GM23338 (cell line): ENCODE measurements at regions not wholly inside any gene's neighbourhood (a gene's known extent, or its start where the extent isn't known, plus 50 kb on each side); places are given as distances from the start of the nearest gene placed in this dataset.

ENCODE experiments used
- CTCF ChIP-seq, 2 experiments: fragments of 200-600 bp in 1 of 2; sonication (generic) in 1 of 2; conservative IDR thresholded peaks; 2 replicates each; pipeline versions ENCODE4 v1.5.1 to v1.6.1; 2016 to 2017; ENCODE audit warnings: antibody characterized with exemption in 2 of 2, low read depth in 2 of 2, mild to moderate bottlenecking in 2 of 2, moderate library complexity in 1 of 2
- EZH2 ChIP-seq: fragments of 200-600 bp; sonication (generic); IDR thresholded peaks from one replicate; pipeline ENCODE4 v1.8.0; 2017; ENCODE audit warnings: antibody characterized with exemption, mild to moderate bottlenecking, low read depth; ENCODE audit not compliant: unreplicated experiment
- EZH2phosphoT487 ChIP-seq: fragments of 200-600 bp; sonication (generic); IDR thresholded peaks from one replicate; pipeline ENCODE4 v1.8.1; 2018; ENCODE audit warnings: antibody characterized with exemption; ENCODE audit not compliant: unreplicated experiment
- JUNB ChIP-seq: IDR thresholded peaks from one replicate; pipeline ENCODE4 v1.6.1; 2016; ENCODE audit warnings: antibody characterized with exemption; ENCODE audit not compliant: unreplicated experiment
- POLR2AphosphoS5 ChIP-seq: IDR thresholded peaks from 2 replicates; pipeline ENCODE4 v1.6.1; 2016; ENCODE audit warnings: antibody characterized with exemption, low read depth
- REST ChIP-seq: IDR thresholded peaks from one replicate; pipeline ENCODE4 v1.6.1; 2018; ENCODE audit warnings: antibody characterized with exemption; ENCODE audit not compliant: unreplicated experiment
- STAT1 ChIP-seq: IDR thresholded peaks from one replicate; pipeline ENCODE4 v1.6.1; 2016; ENCODE audit warnings: antibody characterized with exemption; ENCODE audit not compliant: unreplicated experiment

GRCh38 chr1:29645586-29645985, 409.3 kb downstream of the PTPRU start:
- TF ChIP-seq EZH2 (no peak), POLR2AphosphoS5 (no peak), CTCF (conservative IDR thresholded peaks at IDR 0.05; ENCODE audit: low read depth in 2 of 2) (no peak), REST (no peak), EZH2phosphoT487 (no peak), STAT1 (no peak), JUNB (no peak)
